Fibroblast of skin of left quadriceps (primary cell): ENCODE measurements at regions not wholly inside any gene's neighbourhood (a gene's known extent, or its start where the extent isn't known, plus 50 kb on each side); places are given as distances from the start of the nearest gene placed in this dataset.

Experiments
- DNase-seq, 2 experiments: peaks; one replicate each; pipeline ENCODE4 v3.0.0-alpha.2; 2013; ENCODE audit warnings: low read depth in 2 of 2

- peak; percentile 56 to 68 for DNase-seq
These were observed 839.3 kb upstream of the WWC1 start for GRCh38 chr5:167452136-167452535.

GRCh38 chr5:167453246-167454030, 838.0 kb upstream of the WWC1 start:
- DNase-seq, result peak; percentile 55 to 68

DNA sequence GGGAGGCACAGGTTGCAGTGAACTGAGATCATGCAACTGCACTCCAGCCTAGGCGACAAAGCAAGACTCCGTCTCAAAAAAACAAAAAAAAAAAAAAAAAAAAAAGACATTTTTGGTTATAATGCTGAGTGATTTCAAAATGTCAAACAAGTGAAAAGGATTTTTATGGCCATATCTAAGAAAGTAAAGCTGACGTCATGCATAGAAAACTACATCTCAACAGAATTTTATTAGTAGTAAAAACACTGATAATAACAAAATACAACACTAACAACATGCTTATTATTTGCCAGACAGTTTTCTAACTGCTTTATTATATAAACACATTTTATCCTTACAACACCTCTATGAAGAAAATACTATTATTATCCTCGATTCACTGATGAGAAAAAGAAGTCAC, 833.0 kb upstream of the WWC1 start:
- no peak for DNase-seq

DNA sequence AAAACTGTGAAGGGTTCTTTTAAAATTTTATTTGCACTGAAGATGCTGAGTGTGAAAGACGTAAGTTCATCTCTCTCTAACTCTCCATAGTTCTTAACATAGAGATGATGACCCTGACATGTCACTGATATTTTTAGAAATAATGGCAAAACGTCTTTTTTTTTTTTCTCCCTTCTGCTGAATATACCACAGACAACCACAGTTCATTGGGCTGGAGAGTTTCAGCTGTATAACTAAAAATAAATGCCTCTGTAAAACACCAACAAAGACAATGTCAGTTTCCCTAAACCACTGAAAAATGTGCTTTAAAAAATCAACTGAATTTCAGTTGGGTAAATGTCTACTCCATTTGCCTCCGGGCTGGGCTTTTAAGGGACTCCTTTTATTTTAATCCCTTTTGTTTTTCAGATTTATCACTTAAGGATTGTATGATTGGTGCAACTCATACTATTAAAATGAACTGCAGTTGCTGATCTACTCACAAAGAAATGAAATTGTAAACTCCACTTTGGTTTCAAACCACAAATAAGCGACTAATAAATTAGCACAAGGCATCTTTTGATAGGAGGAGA, 830.9 kb upstream of the WWC1 start:
- no peak for DNase-seq

DNA sequence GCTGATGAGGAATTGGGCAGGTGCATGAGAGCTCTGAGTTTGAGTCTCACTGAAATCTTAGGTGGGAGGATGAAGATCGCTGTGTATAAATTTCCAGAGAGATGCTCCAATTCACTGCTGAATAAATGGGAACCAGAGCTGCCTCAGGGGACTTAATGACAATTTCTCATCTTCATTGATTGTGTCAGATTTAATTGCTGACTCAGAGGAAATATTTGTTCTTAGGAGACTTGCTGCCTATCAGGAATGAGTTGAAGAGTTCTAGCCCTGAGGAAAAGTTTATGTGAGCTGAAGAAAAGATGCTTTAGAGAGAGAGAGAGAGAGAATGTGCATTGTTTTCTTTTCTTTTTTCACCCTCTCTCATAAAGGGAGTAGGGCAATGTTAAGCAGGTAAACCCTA, 827.5 kb upstream of the WWC1 start:
- no peak for DNase-seq

DNA sequence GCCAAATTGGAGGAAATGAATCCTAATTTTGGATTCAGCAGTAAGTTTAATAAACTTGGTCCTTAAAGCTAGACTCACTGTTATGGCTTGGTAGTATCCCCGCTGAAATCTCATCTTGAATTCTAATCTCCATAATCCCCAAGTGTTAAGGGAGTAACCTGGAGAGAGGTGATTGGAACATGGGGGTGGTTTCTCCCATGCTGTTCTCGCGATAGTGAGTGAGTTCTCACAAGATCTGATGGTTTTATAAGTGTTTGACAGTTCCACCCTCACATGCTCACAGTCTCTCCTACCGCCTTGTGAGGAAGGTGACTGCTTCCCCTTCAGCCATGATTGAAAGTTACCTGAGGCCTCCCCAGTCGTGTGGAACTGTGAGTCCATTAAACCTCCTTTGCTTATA, 824.5 kb upstream of the WWC1 start:
- no peak for DNase-seq

- no peak for DNase-seq
These were observed 818.8 kb upstream of the WWC1 start for GRCh38 chr5:167472566-167473108.

GRCh38 chr5:167478188-167478587, 813.3 kb upstream of the WWC1 start:
- peak; percentile 50 to 56 for DNase-seq

DNA sequence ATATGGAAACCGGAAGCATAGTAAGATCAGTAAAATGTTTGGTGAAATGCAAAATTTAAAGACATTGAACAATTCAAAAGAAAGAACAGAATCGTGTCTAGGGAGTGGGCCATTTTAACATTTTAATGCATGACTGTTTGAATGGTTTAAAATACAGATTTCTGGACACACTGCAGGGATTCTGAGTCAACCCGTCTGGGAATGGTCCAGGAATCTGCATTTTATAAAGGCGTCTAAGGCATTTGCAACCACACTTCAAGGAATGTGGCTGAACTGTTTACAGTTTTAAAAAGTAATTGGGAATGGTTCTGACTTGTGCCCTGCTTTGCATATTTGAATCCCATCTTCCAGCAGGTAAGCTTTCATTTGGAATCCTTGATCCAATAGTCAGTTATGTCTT, 811.7 kb upstream of the WWC1 start:
- no peak for DNase-seq

DNA sequence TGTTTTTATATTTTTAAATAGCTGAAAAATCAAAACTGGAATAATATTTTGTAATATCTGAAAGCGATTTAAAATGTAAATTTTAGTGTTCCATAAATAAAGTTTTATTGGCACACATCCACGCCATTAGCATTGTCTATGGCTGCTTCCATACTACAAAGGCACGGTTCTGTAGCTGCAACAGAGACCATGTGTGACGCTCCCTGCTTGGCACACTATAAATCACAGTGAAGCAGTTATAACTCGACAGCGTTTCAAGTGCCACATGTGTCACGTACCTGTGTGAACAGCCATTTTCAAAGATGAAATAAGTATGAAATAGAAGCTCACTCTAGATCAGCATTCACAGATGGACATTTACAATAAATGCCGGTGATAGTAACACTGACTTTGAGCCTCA, 810.1 kb upstream of the WWC1 start:
- no peak for DNase-seq

GRCh38 chr5:167482555-167482954, 808.9 kb upstream of the WWC1 start:
- no peak for DNase-seq

DNA sequence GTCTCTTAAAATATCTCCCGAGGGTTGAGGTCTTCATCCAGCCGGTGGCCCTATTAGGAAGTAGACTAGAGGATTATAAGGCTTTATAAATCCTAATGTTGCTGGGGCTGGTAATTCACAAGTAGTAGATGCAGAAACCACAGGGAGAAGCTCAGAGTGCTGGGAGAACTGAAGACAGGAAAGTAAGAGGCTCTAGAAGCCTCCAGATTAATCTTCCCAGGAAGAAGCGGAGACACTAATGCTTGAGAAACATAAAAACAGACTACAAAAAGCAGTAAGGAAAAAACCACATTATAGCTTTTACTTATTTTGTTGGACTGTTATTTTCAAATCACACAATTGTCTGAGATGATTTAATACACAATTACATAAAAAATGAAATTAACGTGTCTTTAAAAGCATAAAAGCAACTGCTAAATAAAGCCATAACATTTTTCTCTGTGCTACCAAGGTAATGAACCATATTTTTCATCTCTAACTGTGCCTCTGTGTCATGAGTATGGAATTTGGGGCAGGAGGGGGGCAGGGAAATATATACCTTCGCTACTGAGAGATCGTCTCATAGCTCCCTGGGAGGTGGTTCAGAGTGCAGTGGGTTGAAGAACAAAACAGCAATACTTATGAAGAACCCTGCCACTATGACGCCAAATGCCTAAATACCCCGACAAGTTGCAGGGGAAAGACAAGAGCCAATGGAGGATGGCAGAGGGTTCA, 806.2 kb upstream of the WWC1 start:
- no peak for DNase-seq

GRCh38 chr5:167488371-167488770, 803.1 kb upstream of the WWC1 start:
- no peak for DNase-seq

- no peak for DNase-seq
These were observed 802.2 kb upstream of the WWC1 start for GRCh38 chr5:167489202-167489601.

GRCh38 chr5:167503926-167504720, 787.3 kb upstream of the WWC1 start:
- DNase-seq, result no peak

GRCh38 chr5:167507463-167508233, 783.8 kb upstream of the WWC1 start:
- DNase-seq, result no peak

DNA sequence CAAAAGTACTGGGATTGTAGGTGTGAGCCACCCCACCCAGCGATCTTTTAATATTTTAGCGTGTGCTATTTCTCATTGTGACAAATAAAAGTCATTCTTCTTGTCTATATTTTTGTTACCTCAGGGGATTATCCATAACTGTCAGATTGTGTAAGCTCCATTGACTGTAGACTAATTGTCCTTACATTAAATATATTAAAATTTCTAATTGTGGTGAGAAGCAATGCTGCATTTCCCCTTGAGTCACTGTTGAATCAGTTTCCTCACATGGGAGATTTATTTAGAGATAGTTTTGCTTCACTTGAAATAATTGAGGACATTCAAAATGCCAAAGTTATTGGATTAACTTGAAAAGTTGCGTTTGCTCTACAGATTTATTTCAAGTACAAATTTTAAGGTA, 782.4 kb upstream of the WWC1 start:
- no peak for DNase-seq

DNA sequence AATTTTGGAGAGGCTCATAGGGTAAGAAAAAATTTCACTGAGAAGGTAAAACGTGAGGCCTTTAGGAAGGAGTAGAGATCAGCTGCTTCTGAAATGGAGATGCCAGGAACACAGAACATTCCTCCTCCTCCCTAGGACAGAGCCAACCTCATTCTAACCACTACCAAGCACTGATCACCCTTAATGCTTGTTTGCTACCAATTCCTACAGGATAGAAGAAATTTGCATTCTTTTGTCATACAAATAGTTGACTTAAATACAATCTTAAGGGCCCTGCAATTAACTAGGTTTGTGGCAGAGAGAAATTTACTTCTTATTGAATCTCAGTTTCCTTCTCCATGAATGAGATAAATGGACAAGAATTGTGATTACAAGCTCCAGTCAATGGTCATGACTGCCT, 780.2 kb upstream of the WWC1 start:
- DNase-seq, result no peak

DNA sequence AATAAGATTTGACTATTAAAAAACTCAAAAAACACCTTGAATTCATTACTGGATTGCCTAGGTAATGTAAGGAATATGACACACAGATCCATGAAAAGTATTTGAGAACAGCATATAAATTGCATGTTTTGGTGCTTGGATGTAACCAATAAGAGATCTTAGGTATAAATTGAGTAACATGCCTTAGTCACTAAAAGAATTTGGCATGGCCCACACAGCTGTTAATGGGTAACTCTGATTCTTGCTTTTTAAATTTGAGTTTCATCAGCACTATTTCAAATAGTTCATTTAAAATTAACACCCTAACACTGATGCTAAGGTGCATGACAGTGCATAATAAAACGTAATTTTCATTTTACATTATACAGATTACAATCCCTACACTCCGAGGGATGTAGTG, 779.3 kb upstream of the WWC1 start:
- DNase-seq, result no peak

DNA sequence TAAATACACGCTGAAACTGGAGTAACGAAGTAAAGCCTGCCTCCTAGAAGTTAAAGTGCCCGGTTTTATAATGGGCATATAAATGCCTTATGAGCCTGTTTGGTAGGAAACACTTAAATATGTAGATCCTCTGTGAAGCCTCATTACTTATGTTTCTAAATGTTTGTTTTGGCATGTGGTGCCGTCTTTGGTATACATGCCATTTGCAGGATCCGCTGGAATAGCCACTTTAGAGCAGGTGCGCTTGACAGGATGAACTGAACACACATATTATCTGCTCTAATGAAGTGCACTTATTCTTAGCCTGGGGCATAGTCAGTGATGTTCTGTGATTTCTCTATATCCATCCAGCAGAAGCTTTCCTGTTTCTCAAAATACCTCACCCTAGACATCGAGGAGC, 778.1 kb upstream of the WWC1 start:
- no peak for DNase-seq

- no peak for DNase-seq
These were observed 777.0 kb upstream of the WWC1 start for GRCh38 chr5:167514461-167514860.
